ACHN (cell line): ENCODE measurements at regions not wholly inside any gene's neighbourhood (a gene's known extent, or its start where the extent isn't known, plus 50 kb on each side); places are given as distances from the start of the nearest gene placed in this dataset.
"Not testable (repeated sequence)": the region's sequence is repeated elsewhere in the genome, so short reads cannot be mapped to it uniquely, and the experiment has no call there.

ENCODE experiments used
- DNase-seq: peaks from one replicate; pipeline ENCODE4 v3.0.0-alpha.2; 2015
- in situ Hi-C: cut with HindIII; loops from 2 replicates; pipeline ENCODE4 v1.10.0; 2017; ENCODE audit warnings: low sequenced_read_pairs, low pct_ligation_motif_present, low pct_unique_long_range_greater_than_20kb

- DNase-seq: no peak
- in situ Hi-C loops: no loop called here
Observed at GRCh38 chr16:51242296-51242994, 91.4 kb upstream of the SALL1 start.

DNA sequence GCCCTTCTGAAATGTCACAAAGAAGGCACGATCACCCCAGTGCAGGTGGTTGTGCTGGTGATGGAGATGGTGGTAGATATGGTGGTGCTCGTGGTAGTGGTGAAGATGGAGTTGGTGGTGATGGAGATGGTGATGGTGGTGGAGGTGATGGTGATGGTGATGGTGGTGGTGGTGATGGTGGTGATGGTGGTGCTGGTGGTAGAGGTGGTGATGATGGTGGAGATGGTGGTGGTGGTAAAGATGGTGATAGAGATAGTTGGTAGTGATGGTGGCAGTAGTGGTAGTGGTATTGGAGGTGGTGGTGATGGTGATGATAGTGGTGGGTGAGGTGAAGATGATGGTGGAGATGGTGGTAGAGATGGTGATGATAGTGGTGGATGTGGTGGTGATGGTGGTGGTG, 88.1 kb upstream of the SALL1 start:
- in situ Hi-C loops: no loop called here
- no peak for DNase-seq

- in situ Hi-C loops: no loop called here
- no peak for DNase-seq
Observed at GRCh38 chr16:51237861-51238378, 86.8 kb upstream of the SALL1 start.

- in situ Hi-C loops: no loop called here
- DNase-seq: no peak
Observed at GRCh38 chr16:51237207-51237606, 86.1 kb upstream of the SALL1 start.

DNA sequence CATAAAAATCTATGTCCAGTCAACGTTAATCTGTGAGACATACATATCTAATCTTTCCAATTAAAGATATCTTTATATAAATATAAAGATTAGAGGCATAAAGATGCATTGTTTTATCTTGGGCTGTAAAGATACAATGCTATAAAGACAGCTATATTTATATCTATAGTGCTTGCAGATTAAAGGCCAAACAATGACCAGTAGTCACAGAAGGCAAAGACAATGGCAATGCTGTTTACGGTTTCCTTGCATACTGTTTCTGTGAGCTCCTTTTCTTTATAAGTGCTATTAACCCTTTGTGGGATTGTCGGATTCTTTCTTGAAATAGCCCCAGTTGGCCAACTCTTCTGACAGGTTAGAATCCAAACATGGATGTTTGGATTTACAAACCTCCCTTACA, 85.5 kb upstream of the SALL1 start:
- in situ Hi-C loops: no loop called here
- no peak for DNase-seq

GRCh38 chr16:51231702-51232101, 80.6 kb upstream of the SALL1 start:
- in situ Hi-C loops: no loop called here
- DNase-seq: no peak

- in situ Hi-C loops, DNase-seq: not testable (repeated sequence)
Observed at GRCh38 chr16:51230035-51230434, 79.0 kb upstream of the SALL1 start.

- DNase-seq: no peak
- in situ Hi-C loops: no loop called here
Observed at GRCh38 chr16:51228097-51228659, 77.1 kb upstream of the SALL1 start.

GRCh38 chr16:51225878-51226277, 74.8 kb upstream of the SALL1 start:
- in situ Hi-C loops: no loop called here
- DNase-seq: no peak

- in situ Hi-C loops: no loop called here
- no peak for DNase-seq
Observed at GRCh38 chr16:51224317-51224716, 73.2 kb upstream of the SALL1 start.

GRCh38 chr16:51222016-51222415, 70.9 kb upstream of the SALL1 start:
- in situ Hi-C loops: no loop called here
- no peak for DNase-seq

DNA sequence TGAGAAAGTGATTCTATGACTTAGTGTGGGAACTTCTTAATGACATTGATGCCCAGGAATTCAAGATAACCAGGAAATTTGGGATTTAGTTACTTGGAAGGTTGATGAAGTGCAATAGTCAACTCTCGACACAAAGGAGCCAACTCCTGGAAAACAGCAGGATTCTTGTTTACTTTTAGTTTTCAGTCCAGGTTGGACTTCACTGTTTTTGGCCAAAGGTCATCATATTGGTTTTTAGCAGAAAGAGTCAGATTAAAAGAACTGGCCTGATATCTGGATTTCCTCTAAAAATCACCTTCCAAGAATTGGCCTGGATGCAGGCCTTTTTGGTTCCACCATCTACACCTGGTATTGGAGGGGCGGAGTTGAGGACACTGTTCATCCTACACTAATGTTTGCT, 60.1 kb upstream of the SALL1 start:
- no peak for DNase-seq
- in situ Hi-C loops: no loop called here

DNA sequence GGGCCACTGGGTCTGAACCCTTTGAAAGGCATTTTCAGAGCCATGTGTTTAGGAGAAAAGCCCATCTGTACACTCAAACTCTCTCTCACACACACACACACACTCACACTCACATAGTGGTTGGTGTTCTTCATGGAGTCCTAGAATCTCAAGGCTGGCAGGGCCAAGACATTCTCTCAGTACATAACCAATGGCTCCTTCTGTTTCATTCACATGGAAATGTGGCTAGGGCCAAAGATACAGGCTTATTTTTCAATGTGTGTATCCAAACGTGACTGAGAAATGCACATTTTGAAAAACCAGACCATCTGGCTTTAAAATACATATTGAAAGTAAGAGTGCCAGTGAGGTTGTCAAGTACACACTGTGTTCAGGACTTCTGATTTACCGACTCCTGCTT, 59.0 kb upstream of the SALL1 start:
- in situ Hi-C loops: no loop called here
- DNase-seq: no peak

GRCh38 chr16:51201604-51202003, 50.5 kb upstream of the SALL1 start:
- in situ Hi-C loops: no loop called here
- DNase-seq: no peak
